AG04450 (cell line): ENCODE measurements at regions not wholly inside any gene's neighbourhood (a gene's known extent, or its start where the extent isn't known, plus 50 kb on each side); places are given as distances from the start of the nearest gene placed in this dataset.

ENCODE experiments used
- CTCF ChIA-PET: fragments of 300-600, 350-600 bp; formaldehyde crosslinking; extraction: SDS; loops from one replicate; lab custom pipeline; 2022; ENCODE audit warnings: antibody characterized with exemption, inconsistent platforms; lab: Charles Lee
- POLR2A ChIA-PET: fragments of 350-600 bp; formaldehyde crosslinking; extraction: SDS; loops from one replicate; lab custom pipeline; 2021; ENCODE audit warnings: antibody characterized with exemption, inconsistent platforms; lab: Yijun Ruan, JAX
- DNase-seq: peaks from one replicate; pipeline ENCODE4 v3.0.0-alpha.2; 2011; ENCODE audit warnings: low read depth, low spot score
- H3K27ac ChIP-seq: one replicate; pipeline ENCODE4 v1.5.1; 2012; ENCODE audit warnings: low read depth, low read length, control low read depth
- H3K27me3 ChIP-seq: one replicate; pipeline ENCODE4 v1.6.0; 2012; ENCODE audit warnings: low read length; ENCODE audit not compliant: control insufficient read depth, insufficient read depth
- H3K4me3 ChIP-seq: 2 replicates; pipeline ENCODE4 v1.5.1; 2011; ENCODE audit warnings: mild to moderate bottlenecking, low read depth, low read length, control low read depth
- H3K9me3 ChIP-seq: 2 replicates; pipeline ENCODE4 v1.5.1; 2012; ENCODE audit warnings: low read length; ENCODE audit not compliant: control insufficient read depth, insufficient read depth
- CTCF ChIP-seq: IDR thresholded peaks from 2 replicates; pipeline ENCODE4 v1.5.1; 2011; ENCODE audit warnings: low read depth, low read length, control low read depth, inconsistent platforms

DNA sequence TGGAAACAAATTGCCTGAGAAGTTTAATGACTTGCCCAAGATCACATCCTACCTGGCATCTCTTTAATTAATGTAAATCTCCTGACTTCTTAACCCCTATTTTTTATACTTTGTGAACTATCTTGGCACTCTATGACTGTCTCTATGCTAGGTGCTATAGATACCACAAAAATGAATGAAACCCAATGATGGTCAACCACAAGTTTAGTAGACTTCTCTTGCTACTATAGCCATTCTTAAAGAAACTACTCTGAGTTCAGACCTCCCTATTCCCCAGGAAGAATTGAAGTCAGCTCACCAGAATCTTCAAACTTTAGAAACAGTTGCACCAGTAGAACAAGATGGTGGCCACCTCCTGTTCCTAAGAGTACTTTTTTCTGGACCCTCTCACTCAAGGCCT lies 191.1 kb downstream of the RSL24D1 start:
- CTCF ChIA-PET, result no interaction called here

GRCh38 chr15:55003965-55004873 lies 192.5 kb downstream of the RSL24D1 start:
- Histone ChIP-seq H3K27me3 (no peaks in the 10 kb centered on the region), H3K27ac (no peak overlapping the region), H3K4me3 (no peak overlapping the region), H3K9me3 (peaks cover 4% of the 10 kb centered on the region)
- ChIA-PET POLR2A (no interaction called here), CTCF (no interaction called here)
- no peak for TF ChIP-seq CTCF
- no peak for DNase-seq

More for the DNA sequence above, 191.1 kb downstream of the RSL24D1 start:
- Histone ChIP-seq H3K9me3 (peaks cover 4% of the 10 kb centered on the region; the same call in 1 of the 2 replicates), H3K27me3 (no peaks in the 10 kb centered on the region), H3K27ac (no peak overlapping the region), H3K4me3 (no peak overlapping the region)
- no peak for DNase-seq
- no peak for TF ChIP-seq CTCF
- POLR2A ChIA-PET, result no interaction called here

DNA sequence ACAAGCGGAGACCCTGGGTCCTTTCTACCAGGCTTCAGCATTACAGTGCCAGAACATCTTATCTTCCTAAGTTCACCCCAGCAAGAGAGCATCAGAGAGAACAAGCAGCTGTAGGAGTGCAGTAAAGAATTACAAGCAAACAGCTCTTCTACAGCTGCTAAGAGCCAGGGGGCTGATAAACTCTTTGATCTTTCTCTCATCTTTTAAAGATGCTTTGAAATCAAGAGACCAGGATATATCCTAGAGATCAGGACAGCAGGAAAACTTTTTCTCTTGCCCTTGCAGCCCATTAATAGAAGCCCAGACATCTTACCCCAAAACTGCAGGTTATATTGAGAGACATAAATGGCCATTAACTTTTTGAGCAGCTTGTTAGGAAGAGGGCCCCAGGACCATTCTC lies 198.1 kb downstream of the RSL24D1 start:
- Histone ChIP-seq H3K27me3 (no peaks in the 10 kb centered on the region), H3K4me3 (no peak overlapping the region), H3K9me3 (peaks cover 4% of the 10 kb centered on the region; the same call in 1 of the 2 replicates), H3K27ac (no peak overlapping the region)
- DNase-seq, result no peak
- ChIA-PET POLR2A (no interaction called here), CTCF (no interaction called here)
- TF ChIP-seq CTCF, result no peak

- CTCF ChIA-PET, result no interaction called here
Observed at GRCh38 chr15:54990793-54991192, 205.9 kb downstream of the RSL24D1 start.

More at GRCh38 chr15:54990793-54991192, 205.9 kb downstream of the RSL24D1 start:
- Histone ChIP-seq H3K27ac (no peak overlapping the region), H3K27me3 (no peaks in the 10 kb centered on the region), H3K4me3 (no peak overlapping the region), H3K9me3 (peaks cover 11% of the 10 kb centered on the region)
- no peak for TF ChIP-seq CTCF
- POLR2A ChIA-PET, result no interaction called here
- DNase-seq, result no peak
